ENCODE measurements at regions not wholly inside any gene's neighbourhood (a gene's known extent, or its start where the extent isn't known, plus 50 kb on each side); places are given as distances from the start of the nearest gene placed in this dataset.

- TF ChIP-seq CTCF (IDR thresholded peaks at IDR 0.05; ENCODE audit: insufficient read depth, low read length, poor library complexity, severe bottlenecking) (no peak), EZH2phosphoT487 (conservative IDR thresholded peaks at IDR 0.05; ENCODE audit: low read length) (no peak)
- no peaks in the 10 kb centered on the region for H3F3A ChIP-seq (ENCODE audit: insufficient read depth)
- H3K36me3 ChIP-seq (ENCODE audit: low read length): no peaks in the 10 kb centered on the region
- H3K79me2 ChIP-seq (ENCODE audit: insufficient read depth, low read length): no peaks in the 10 kb centered on the region
- no peak overlapping the region for H2AFZ ChIP-seq (ENCODE audit: low read depth, low read length, severe bottlenecking)
- no peak overlapping the region for H3K4me2 ChIP-seq (ENCODE audit: low read depth, low read length, poor library complexity, severe bottlenecking)
- no peaks in the 10 kb centered on the region for H4K20me1 ChIP-seq (ENCODE audit: low read depth, low read length)
- no peak overlapping the region for H3K9ac ChIP-seq (ENCODE audit: low read length)
- H3K9me2 ChIP-seq (replicated peaks; ENCODE audit: insufficient read depth, low read length): no peaks in the 10 kb centered on the region
- no peak overlapping the region for H3K27ac ChIP-seq (ENCODE audit: low read depth, low read length)
- H3K9me3 ChIP-seq (ENCODE audit: insufficient read depth, low read length): no peaks in the 10 kb centered on the region
- no peaks in the 10 kb centered on the region for H3K27me3 ChIP-seq (ENCODE audit: low read length)
- no peak overlapping the region for H3K4me3 ChIP-seq (ENCODE audit: insufficient read depth, low read length, poor library complexity, severe bottlenecking)
Observed at GRCh38 chr10:121351540-121351939, 246.7 kb downstream of the FGFR2 start.

DNA sequence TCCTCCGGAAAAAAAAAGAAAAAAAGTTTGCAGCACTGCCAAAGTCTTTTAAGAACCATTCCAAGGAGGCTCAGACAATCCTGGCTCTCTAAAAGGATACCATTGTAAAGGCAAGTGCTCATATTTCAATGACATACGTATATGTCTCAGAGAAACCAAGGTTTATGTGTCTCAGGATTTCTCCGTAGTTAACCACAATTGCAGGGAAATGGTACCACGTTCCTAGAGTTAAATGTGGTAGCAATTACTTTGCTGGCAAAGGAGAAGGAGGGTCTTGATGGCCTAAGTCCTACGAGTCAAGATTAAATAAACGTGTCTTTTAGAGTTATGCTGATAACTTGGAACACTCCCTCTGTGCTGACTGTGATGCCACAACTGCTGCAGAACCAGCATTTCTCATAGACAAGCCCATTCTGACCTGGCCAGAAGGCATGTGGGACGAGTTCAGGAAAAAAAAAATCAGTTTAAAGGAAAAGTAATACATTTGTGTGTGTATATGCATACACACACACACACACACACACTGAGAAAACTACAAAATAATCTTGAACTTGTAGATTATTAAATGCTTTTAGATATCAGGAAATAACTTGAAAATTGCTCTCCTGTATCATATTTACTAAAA lies 245.9 kb downstream of the FGFR2 start:
- no peak overlapping the region for H3K27ac ChIP-seq (ENCODE audit: low read depth, low read length)
- no peak overlapping the region for H2AFZ ChIP-seq (ENCODE audit: low read depth, low read length, severe bottlenecking)
- H3K9ac ChIP-seq (ENCODE audit: low read length): no peak overlapping the region
- H4K20me1 ChIP-seq (ENCODE audit: low read depth, low read length): no peaks in the 10 kb centered on the region
- no peak overlapping the region for H3K4me3 ChIP-seq (ENCODE audit: insufficient read depth, low read length, poor library complexity, severe bottlenecking)
- no peaks in the 10 kb centered on the region for H3K9me2 ChIP-seq (replicated peaks; ENCODE audit: insufficient read depth, low read length)
- no peaks in the 10 kb centered on the region for H3F3A ChIP-seq (ENCODE audit: insufficient read depth)
- TF ChIP-seq CTCF (IDR thresholded peaks at IDR 0.05; ENCODE audit: insufficient read depth, low read length, poor library complexity, severe bottlenecking) (no peak), EZH2phosphoT487 (conservative IDR thresholded peaks at IDR 0.05; ENCODE audit: low read length) (no peak)
- no peaks in the 10 kb centered on the region for H3K79me2 ChIP-seq (ENCODE audit: insufficient read depth, low read length)
- H3K27me3 ChIP-seq (ENCODE audit: low read length): no peaks in the 10 kb centered on the region
- H3K9me3 ChIP-seq (ENCODE audit: insufficient read depth, low read length): no peaks in the 10 kb centered on the region
- no peaks in the 10 kb centered on the region for H3K36me3 ChIP-seq (ENCODE audit: low read length)
- H3K4me2 ChIP-seq (ENCODE audit: low read depth, low read length, poor library complexity, severe bottlenecking): no peak overlapping the region

DNA sequence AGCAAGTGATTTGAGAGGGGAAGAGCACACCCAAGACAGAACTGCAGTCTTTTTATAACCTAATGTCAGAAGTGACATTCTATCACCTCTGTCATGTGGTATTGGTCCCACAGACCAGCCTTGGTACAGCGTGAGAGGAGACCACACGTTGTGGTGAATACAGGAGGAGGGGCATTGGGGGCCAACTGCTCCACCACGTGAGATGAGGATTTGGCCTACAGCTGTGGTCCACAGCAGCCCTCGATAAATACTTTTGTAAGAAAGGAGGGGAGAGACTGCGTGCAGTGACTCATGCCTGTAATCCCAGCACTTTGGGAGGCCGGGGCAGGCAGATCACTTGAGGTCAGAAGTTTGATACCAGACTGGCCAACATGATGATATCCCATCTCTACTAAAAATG lies 243.1 kb downstream of the FGFR2 start:
- Histone ChIP-seq H3K9me2 (replicated peaks; ENCODE audit: insufficient read depth, low read length) (no peaks in the 10 kb centered on the region), H3F3A (ENCODE audit: insufficient read depth) (no peaks in the 10 kb centered on the region), H3K4me2 (ENCODE audit: low read depth, low read length, poor library complexity, severe bottlenecking) (no peak overlapping the region), H3K36me3 (ENCODE audit: low read length) (no peaks in the 10 kb centered on the region), H3K9ac (ENCODE audit: low read length) (no peak overlapping the region), H3K27me3 (ENCODE audit: low read length) (no peaks in the 10 kb centered on the region), H4K20me1 (ENCODE audit: low read depth, low read length) (no peaks in the 10 kb centered on the region), H2AFZ (ENCODE audit: low read depth, low read length, severe bottlenecking) (no peak overlapping the region), H3K4me3 (ENCODE audit: insufficient read depth, low read length, poor library complexity, severe bottlenecking) (no peak overlapping the region), H3K9me3 (ENCODE audit: insufficient read depth, low read length) (no peaks in the 10 kb centered on the region), H3K79me2 (ENCODE audit: insufficient read depth, low read length) (no peaks in the 10 kb centered on the region), H3K27ac (ENCODE audit: low read depth, low read length) (no peak overlapping the region)
- TF ChIP-seq CTCF (IDR thresholded peaks at IDR 0.05; ENCODE audit: insufficient read depth, low read length, poor library complexity, severe bottlenecking): no peak
- no peak for TF ChIP-seq EZH2phosphoT487 (conservative IDR thresholded peaks at IDR 0.05; ENCODE audit: low read length)
